PC-9 (cell line): ENCODE measurements at regions not wholly inside any gene's neighbourhood (a gene's known extent, or its start where the extent isn't known, plus 50 kb on each side); places are given as distances from the start of the nearest gene placed in this dataset.

Source experiments
- BruUV-seq: library from RNA; stranded (reverse); fragments of 400-500 nt; replicated peaks from 2 replicates; lab custom pipeline; 2021; lab: Mats Ljungman, UMichigan
- CTCF ChIA-PET: fragments of 300-600 bp; sonication (Branson Sonifier 250); formaldehyde crosslinking; loops from one replicate; lab custom pipeline; 2022; ENCODE audit warnings: antibody characterized with exemption; lab: Charles Lee
- POLR2A ChIA-PET: fragments of 300-600 bp; sonication (Branson Sonifier 250); formaldehyde crosslinking; loops from one replicate; lab custom pipeline; 2022; ENCODE audit warnings: antibody characterized with exemption; ENCODE audit not compliant: unreplicated experiment; lab: Charles Lee
- DNase-seq, 2 experiments: peaks; one replicate each; pipeline versions ENCODE4 v3.0.0 to v3.0.0-alpha.2; 2015 to 2022; ENCODE audit warnings: mixed read lengths in 1 of 2
- H2AFZ ChIP-seq: fragments of 200-600 bp; sonication (generic); 2 replicates; pipeline ENCODE4 v1.8.1; 2017; ENCODE audit warnings: antibody characterized with exemption
- H3F3A ChIP-seq: fragments of 200-600 bp; sonication (generic); 2 replicates; pipeline ENCODE4 v1.8.1; 2017; ENCODE audit warnings: antibody characterized with exemption, mild to moderate bottlenecking, low read depth; ENCODE audit not compliant: insufficient read depth
- H3K27ac ChIP-seq: fragments of 200-600 bp; sonication (generic); 2 replicates; pipeline ENCODE4 v1.6.1; 2016; ENCODE audit warnings: mixed run types
- H3K27me3 ChIP-seq: fragments of 200-600 bp; sonication (generic); 2 replicates; pipeline ENCODE4 v1.6.1; 2016; ENCODE audit warnings: low read depth, mixed run types; ENCODE audit not compliant: insufficient read depth
- H3K36me3 ChIP-seq: fragments of 200-600 bp; sonication (generic); 2 replicates; pipeline ENCODE4 v1.6.1; 2016; ENCODE audit warnings: low read depth, mixed run types
- H3K4me1 ChIP-seq: fragments of 200-600 bp; sonication (generic); replicated peaks from 2 replicates; pipeline ENCODE4 v1.6.1; 2016; ENCODE audit warnings: mixed run types; ENCODE audit not compliant: insufficient read depth
- H3K4me2 ChIP-seq: fragments of 200-600 bp; sonication (generic); 2 replicates; pipeline ENCODE4 v1.6.1; 2017; ENCODE audit warnings: mixed run types
- H3K4me3 ChIP-seq: fragments of 200-600 bp; sonication (generic); 2 replicates; pipeline ENCODE4 v1.6.1; 2016; ENCODE audit warnings: mixed run types
- H3K79me2 ChIP-seq: fragments of 200-600 bp; sonication (generic); 2 replicates; pipeline ENCODE4 v1.6.1; 2017; ENCODE audit warnings: low read depth, mixed run types
- H3K9me2 ChIP-seq: fragments of 200-600 bp; sonication (generic); 2 replicates; pipeline ENCODE4 v1.8.1; 2017; ENCODE audit warnings: mild to moderate bottlenecking; ENCODE audit not compliant: insufficient read depth
- H3K9me3 ChIP-seq: fragments of 200-600 bp; sonication (generic); 2 replicates; pipeline ENCODE4 v1.8.1; 2016; ENCODE audit warnings: low read depth; ENCODE audit not compliant: insufficient read depth
- H4K20me1 ChIP-seq: fragments of 200-600 bp; sonication (generic); 2 replicates; pipeline ENCODE4 v1.8.1; 2017; ENCODE audit not compliant: insufficient read depth
- EZH2 ChIP-seq: fragments of 200-600 bp; sonication (generic); IDR thresholded peaks from 2 replicates; pipeline ENCODE4 v1.8.0; 2017; ENCODE audit warnings: antibody characterized with exemption, low read depth
- intact Hi-C: fragments of 100-400 bp; cut with micrococcal nuclease; formaldehyde crosslinking; loops from one replicate; pipeline ENCODE4 v1.10.0; 2022; ENCODE audit not compliant: unreplicated experiment
- TF ChIP-seq, protein P1 (sequence below): fragments of 200-600 bp; sonication (generic); conservative IDR thresholded peaks from 2 replicates; pipeline ENCODE4 v1.6.1; 2017; ENCODE audit warnings: mixed run types, antibody characterized with exemption, mild to moderate bottlenecking, moderate library complexity

DNA sequence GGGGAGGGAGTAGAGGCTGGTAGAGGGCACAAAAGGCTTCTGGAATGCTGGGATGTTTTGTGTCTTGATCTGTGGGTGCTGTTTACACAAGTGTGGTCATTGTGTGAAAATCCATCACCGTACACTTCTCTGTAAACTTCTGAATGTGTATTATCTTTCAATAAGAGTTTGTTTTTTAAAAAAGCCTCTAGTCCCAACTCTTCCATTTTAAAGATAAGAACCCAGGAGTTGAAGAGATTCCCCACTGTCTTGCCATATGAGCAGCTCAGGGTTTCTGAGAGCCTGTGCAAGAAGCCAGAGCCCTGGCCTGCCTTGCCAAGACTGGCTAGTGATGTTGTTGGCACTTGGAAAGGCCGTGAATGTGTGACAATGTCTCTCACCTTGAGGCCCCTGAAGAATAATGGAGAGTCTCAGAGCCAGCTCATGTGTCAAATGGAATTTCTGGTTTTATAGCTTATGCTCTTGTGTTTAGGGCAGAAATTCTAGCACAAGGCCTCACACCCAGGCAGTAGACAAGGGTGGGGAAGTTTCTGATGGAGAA is 57.5 kb upstream of the NPAS1 start:
- no TSS peak for BruUV-seq

DNA sequence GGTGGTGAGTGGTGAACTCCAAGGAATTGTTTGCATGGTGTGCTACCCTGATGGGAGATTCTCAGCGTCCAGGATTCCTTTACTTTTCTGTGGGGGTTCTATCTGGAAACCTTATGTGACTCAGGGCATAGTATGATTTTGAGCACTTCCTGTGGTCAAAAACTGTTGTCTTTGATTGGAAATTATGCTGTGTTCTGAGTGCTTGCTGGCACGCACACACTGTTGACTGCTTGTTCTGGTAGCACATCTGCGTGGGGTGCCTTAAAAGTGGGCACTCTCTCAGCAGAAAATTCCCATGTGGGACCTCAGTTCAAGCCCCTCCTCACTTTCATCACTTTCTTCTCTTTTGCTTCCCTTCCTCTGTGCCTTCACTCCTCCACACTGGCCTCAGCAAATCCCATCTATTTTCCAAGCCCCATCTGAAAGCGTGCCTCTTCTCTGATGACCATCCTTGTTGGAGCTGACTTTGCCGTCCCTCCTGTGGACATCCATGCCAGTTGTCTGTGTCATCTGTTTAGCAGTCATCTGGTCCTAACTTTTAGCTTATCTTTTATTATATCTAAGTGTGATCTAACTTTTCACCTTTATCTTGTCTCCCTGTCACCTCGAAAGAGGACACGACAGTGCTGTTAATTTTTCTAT is 56.4 kb upstream of the NPAS1 start:
- CTCF ChIA-PET, result no interaction called here
- POLR2A ChIA-PET, result interaction anchor here (0.7 kb wide), 1 partner anchor 25 kb away, joined by 13 read pairs; no protein-coding TSS in a partner anchor
- intact Hi-C loops, result no loop called here
- no peak overlapping the region for H3K4me2 ChIP-seq
- BruUV-seq, result no TSS peak
- peaks cover 57% of the 10 kb centered on the region for H3K79me2 ChIP-seq
- no peak overlapping the region for H3K4me3 ChIP-seq
- no peaks in the 10 kb centered on the region for H3K9me2 ChIP-seq
- peaks cover 16% of the 10 kb centered on the region; the same call in 1 of the 2 replicates for H3F3A ChIP-seq
- no peak for DNase-seq
- H2AFZ ChIP-seq, result no peak overlapping the region
- H3K4me1 ChIP-seq, result no peaks in the 10 kb centered on the region
- no peak overlapping the region for H3K27ac ChIP-seq
- H3K9me3 ChIP-seq, result no peaks in the 10 kb centered on the region
- peaks cover 10% of the 10 kb centered on the region for H4K20me1 ChIP-seq
- 0 out of 2 replicates have a peak, but pooled peaks cover 6% of the 10 kb centered on the region for H3K36me3 ChIP-seq
- TF ChIP-seq, protein P1, sequence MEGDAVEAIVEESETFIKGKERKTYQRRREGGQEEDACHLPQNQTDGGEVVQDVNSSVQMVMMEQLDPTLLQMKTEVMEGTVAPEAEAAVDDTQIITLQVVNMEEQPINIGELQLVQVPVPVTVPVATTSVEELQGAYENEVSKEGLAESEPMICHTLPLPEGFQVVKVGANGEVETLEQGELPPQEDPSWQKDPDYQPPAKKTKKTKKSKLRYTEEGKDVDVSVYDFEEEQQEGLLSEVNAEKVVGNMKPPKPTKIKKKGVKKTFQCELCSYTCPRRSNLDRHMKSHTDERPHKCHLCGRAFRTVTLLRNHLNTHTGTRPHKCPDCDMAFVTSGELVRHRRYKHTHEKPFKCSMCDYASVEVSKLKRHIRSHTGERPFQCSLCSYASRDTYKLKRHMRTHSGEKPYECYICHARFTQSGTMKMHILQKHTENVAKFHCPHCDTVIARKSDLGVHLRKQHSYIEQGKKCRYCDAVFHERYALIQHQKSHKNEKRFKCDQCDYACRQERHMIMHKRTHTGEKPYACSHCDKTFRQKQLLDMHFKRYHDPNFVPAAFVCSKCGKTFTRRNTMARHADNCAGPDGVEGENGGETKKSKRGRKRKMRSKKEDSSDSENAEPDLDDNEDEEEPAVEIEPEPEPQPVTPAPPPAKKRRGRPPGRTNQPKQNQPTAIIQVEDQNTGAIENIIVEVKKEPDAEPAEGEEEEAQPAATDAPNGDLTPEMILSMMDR, result no peak
- no peak for TF ChIP-seq EZH2
- no peaks in the 10 kb centered on the region for H3K27me3 ChIP-seq

More for the DNA sequence above, 57.5 kb upstream of the NPAS1 start:
- 0 out of 2 replicates have a peak, but pooled peaks cover 6% of the 10 kb centered on the region for H3K36me3 ChIP-seq
- ChIA-PET CTCF (no interaction called here), POLR2A (no interaction called here)
- H3K27ac ChIP-seq, result no peak overlapping the region
- H4K20me1 ChIP-seq, result peaks cover 9% of the 10 kb centered on the region
- H3K4me1 ChIP-seq, result no peaks in the 10 kb centered on the region
- no peaks in the 10 kb centered on the region for H3K9me3 ChIP-seq
- intact Hi-C loops, result no loop called here
- no peak for TF ChIP-seq EZH2
- TF ChIP-seq, protein P1, result no peak
- no peak for DNase-seq
- H3F3A ChIP-seq, result peaks cover 19% of the 10 kb centered on the region
- H3K4me2 ChIP-seq, result no peak overlapping the region
- no peak overlapping the region for H3K4me3 ChIP-seq
- no peaks in the 10 kb centered on the region for H3K9me2 ChIP-seq
- no peak overlapping the region for H2AFZ ChIP-seq
- H3K79me2 ChIP-seq, result peaks cover 48% of the 10 kb centered on the region
- no peaks in the 10 kb centered on the region for H3K27me3 ChIP-seq

DNA sequence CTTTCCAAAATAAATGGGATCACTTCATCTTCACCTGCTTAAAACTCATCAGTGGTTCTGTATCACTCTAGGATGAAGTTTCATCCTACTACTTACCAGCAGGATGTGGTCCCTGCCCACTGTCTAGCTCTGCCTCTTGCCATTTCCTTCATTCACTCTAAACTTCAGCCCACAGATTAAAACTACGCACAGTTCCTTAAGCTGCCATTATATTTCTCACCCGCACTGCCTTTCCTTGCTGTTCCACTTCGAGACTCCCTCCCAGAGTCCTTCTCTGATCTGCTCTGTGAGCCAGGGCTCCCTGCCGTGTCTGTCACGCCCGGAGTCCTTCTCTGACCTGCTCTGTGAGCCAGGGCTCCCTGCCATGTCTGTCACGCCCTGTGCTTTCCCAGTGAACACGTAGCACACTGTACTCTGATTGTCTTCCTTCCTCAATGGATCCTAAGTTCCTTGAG is 52.0 kb upstream of the NPAS1 start:
- CTCF ChIA-PET, result interaction anchor here (0.7 kb wide), 1 partner anchor 141 kb away, joined by 6 read pairs; no protein-coding TSS in a partner anchor
- TF ChIP-seq, protein P1, result no peak
- TF ChIP-seq EZH2, result no peak
- no peak overlapping the region for H3K27ac ChIP-seq
- POLR2A ChIA-PET, result no interaction called here
- no peak overlapping the region for H3K4me2 ChIP-seq
- BruUV-seq, result no TSS peak
- no peaks in the 10 kb centered on the region for H3K27me3 ChIP-seq
- no peaks in the 10 kb centered on the region for H3K4me1 ChIP-seq
- no peak overlapping the region for H2AFZ ChIP-seq
- peaks cover 26% of the 10 kb centered on the region; the same call in 1 of the 2 replicates for H3K79me2 ChIP-seq
- intact Hi-C loops, result no loop called here
- 0 out of 2 replicates have a peak, but pooled peaks cover 6% of the 10 kb centered on the region for H3F3A ChIP-seq
- no peak for DNase-seq
- 0 out of 2 replicates have a peak, but pooled peaks cover 6% of the 10 kb centered on the region for H3K36me3 ChIP-seq
- H3K4me3 ChIP-seq, result no peak overlapping the region
- H3K9me3 ChIP-seq, result no peaks in the 10 kb centered on the region
- peaks cover 10% of the 10 kb centered on the region; the same call in 1 of the 2 replicates for H4K20me1 ChIP-seq
- no peaks in the 10 kb centered on the region for H3K9me2 ChIP-seq
